Right atrium auricular region (tissue), 2 donors: ENCODE measurements at regions not wholly inside any gene's neighbourhood (a gene's known extent, or its start where the extent isn't known, plus 50 kb on each side); places are given as distances from the start of the nearest gene placed in this dataset.

Source experiments
- DNase-seq: peaks from one replicate; pipeline ENCODE4 v3.0.0-alpha.2; 2019; ENCODE audit warnings: low spot score
- H3K27ac ChIP-seq, 2 donors: fragments of 200-600 bp; sonication (generic); 1 replicate in 1 of 2; 2 replicates in 1 of 2; pipeline ENCODE4 v1.5.1; 2016 to 2019
- H3K27me3 ChIP-seq, 2 donors: fragments of 200-600 bp; sonication (generic); one replicate each; pipeline versions ENCODE4 v1.5.1 to v1.6.0; 2017 to 2019
- H3K36me3 ChIP-seq: fragments of 200-600 bp; sonication (generic); one replicate; pipeline ENCODE4 v1.5.1; 2016
- H3K4me1 ChIP-seq, 2 donors: fragments of 200-600 bp; sonication (generic); one replicate each; pipeline versions ENCODE4 v1.5.1 to v1.6.0; 2017 to 2019
- H3K4me3 ChIP-seq, 2 donors: fragments of 200-600 bp; sonication (generic); 1 replicate in 1 of 2; 2 replicates in 1 of 2; pipeline ENCODE4 v1.5.1; 2017 to 2019; ENCODE audit warnings: mild to moderate bottlenecking in 1 of 2, moderate library complexity in 1 of 2
- H3K9me3 ChIP-seq, 2 donors: fragments of 200-600 bp; sonication (generic); one replicate each; pipeline ENCODE4 v1.5.1; 2019
- CTCF ChIP-seq, 2 donors: fragments of 200-600 bp; sonication (generic); IDR thresholded peaks; one replicate each; pipeline ENCODE4 v1.5.1; 2019; ENCODE audit warnings: antibody characterized with exemption in 2 of 2

- Histone ChIP-seq H3K27ac (no peak overlapping the region), H3K4me3 (no peak overlapping the region), H3K4me1 (no peaks in the 10 kb centered on the region), H3K9me3 (no peaks in the 10 kb centered on the region), H3K27me3 (no peaks in the 10 kb centered on the region), H3K36me3 (no peaks in the 10 kb centered on the region)
- DNase-seq = no peak
- no peak for TF ChIP-seq CTCF (IDR thresholded peaks at IDR 0.05)
Measured at GRCh38 chr4:30537456-30537855, 182.7 kb upstream of the PCDH7 start.

- no peak for DNase-seq
- Histone ChIP-seq H3K9me3 (no peaks in the 10 kb centered on the region), H3K36me3 (no peaks in the 10 kb centered on the region), H3K4me1 (no peaks in the 10 kb centered on the region), H3K4me3 (no peak overlapping the region), H3K27ac (no peak overlapping the region), H3K27me3 (no peaks in the 10 kb centered on the region)
- TF ChIP-seq CTCF (IDR thresholded peaks at IDR 0.05) = no peak
Measured at GRCh38 chr4:30538794-30539193, 181.4 kb upstream of the PCDH7 start.

GRCh38 chr4:30543057-30543456 is 177.1 kb upstream of the PCDH7 start:
- no peaks in the 10 kb centered on the region for H3K4me1 ChIP-seq

GRCh38 chr4:30553151-30553550 is 167.0 kb upstream of the PCDH7 start:
- TF ChIP-seq CTCF (IDR thresholded peaks at IDR 0.05) = no peak
- no peaks in the 10 kb centered on the region for H3K9me3 ChIP-seq
- no peak overlapping the region for H3K27ac ChIP-seq
- no peaks in the 10 kb centered on the region for H3K27me3 ChIP-seq
- no peak for DNase-seq
- no peaks in the 10 kb centered on the region for H3K4me1 ChIP-seq
- H3K36me3 ChIP-seq = no peaks in the 10 kb centered on the region
- H3K4me3 ChIP-seq = no peak overlapping the region

More at GRCh38 chr4:30543057-30543456, 177.1 kb upstream of the PCDH7 start:
- no peak for TF ChIP-seq CTCF (IDR thresholded peaks at IDR 0.05)
- H3K27me3 ChIP-seq = no peaks in the 10 kb centered on the region
- DNase-seq = no peak
- no peaks in the 10 kb centered on the region for H3K36me3 ChIP-seq
- no peak overlapping the region for H3K27ac ChIP-seq
- H3K9me3 ChIP-seq = no peaks in the 10 kb centered on the region
- no peak overlapping the region for H3K4me3 ChIP-seq

- no peak for DNase-seq
- Histone ChIP-seq H3K36me3 (no peaks in the 10 kb centered on the region), H3K4me3 (no peak overlapping the region), H3K4me1 (no peaks in the 10 kb centered on the region), H3K27ac (no peak overlapping the region), H3K9me3 (no peaks in the 10 kb centered on the region), H3K27me3 (no peaks in the 10 kb centered on the region)
- TF ChIP-seq CTCF (IDR thresholded peaks at IDR 0.05) = no peak
Measured at GRCh38 chr4:30553706-30554105, 166.5 kb upstream of the PCDH7 start.

GRCh38 chr4:30555775-30556174 is 164.4 kb upstream of the PCDH7 start:
- H3K4me3 ChIP-seq = no peak overlapping the region

More at GRCh38 chr4:30555775-30556174, 164.4 kb upstream of the PCDH7 start:
- no peak for DNase-seq
- Histone ChIP-seq H3K27ac (no peak overlapping the region), H3K36me3 (no peaks in the 10 kb centered on the region), H3K4me1 (no peaks in the 10 kb centered on the region), H3K27me3 (no peaks in the 10 kb centered on the region), H3K9me3 (no peaks in the 10 kb centered on the region)
- TF ChIP-seq CTCF (IDR thresholded peaks at IDR 0.05) = no peak
